Spleen (tissue), 7 donors: ENCODE measurements at regions not wholly inside any gene's neighbourhood (a gene's known extent, or its start where the extent isn't known, plus 50 kb on each side); places are given as distances from the start of the nearest gene placed in this dataset.

Source experiments
- CTCF ChIP-seq, 11 experiments: fragments of 200-600 bp in 7 of 11; fragments of 450-650 bp in 4 of 11; sonication (generic) in 4 of 11; IDR thresholded peaks in 8 of 11; conservative IDR thresholded peaks in 3 of 11; 1 replicate in 7 of 11; 2 replicates in 4 of 11; pipeline versions ENCODE4 v1.4.0 to v1.8.0; 2016 to 2021; ENCODE audit warnings: antibody characterized with exemption in 11 of 11, inconsistent platforms in 4 of 11, mild to moderate bottlenecking in 1 of 11
- POLR2A ChIP-seq, 3 donors: fragments of 450-650 bp; IDR thresholded peaks; one replicate each; pipeline ENCODE4 v1.5.1; 2017; ENCODE audit warnings: antibody characterized with exemption in 3 of 3, mild to moderate bottlenecking in 1 of 3
- donor health status: DM: no; HTN: no; CAD: no; lungs with moderate emphysema.
- donor health status: DM: no; HTN: no; CAD: no.
- donor health status: DM: no; HTN: no; CAD: no.

- TF ChIP-seq CTCF (IDR thresholded peaks at IDR 0.05 in 8 of 11, conservative IDR thresholded peaks at IDR 0.05 in 3 of 11) (no peak), POLR2A (IDR thresholded peaks at IDR 0.05) (no peak)
These were observed 141.5 kb upstream of the FER start for GRCh38 chr5:108606185-108606584.
